ENCODE measurements at regions not wholly inside any gene's neighbourhood (a gene's known extent, or its start where the extent isn't known, plus 50 kb on each side); places are given as distances from the start of the nearest gene placed in this dataset.

- H3K4me1 ChIP-seq: peaks cover 0 to 100% (median 60%) of the 10 kb centered on the region in 4 donors
Observed at GRCh38 chr5:159784993-159785392, 131.3 kb upstream of the ADRA1B start.

GRCh38 chr5:159785656-159786055 is 130.6 kb upstream of the ADRA1B start:
- H3K27me3 ChIP-seq: no peaks in the 10 kb centered on the region
- no peaks in the 10 kb centered on the region for H3K9me3 ChIP-seq
- H3K36me3 ChIP-seq: no peaks in the 10 kb centered on the region
- no peak overlapping the region for H3K4me3 ChIP-seq
- H3K4me1 ChIP-seq: peaks cover 0 to 94% (median 53%) of the 10 kb centered on the region in 4 donors
- intact Hi-C loops (cut with DNase I; ENCODE audit: low total_unique reads): loop anchor here (5.0 kb wide), 2 partner anchors 82 to 132 kb away; partner anchors contain the start of gene ADRA1B
- peak overlapping the region; percentile 88 to 95 for H3K27ac ChIP-seq
- TF ChIP-seq CTCF (IDR thresholded peaks at IDR 0.05): no peak
- no peak for DNase-seq

More at GRCh38 chr5:159784993-159785392, 131.3 kb upstream of the ADRA1B start:
- no peak for TF ChIP-seq CTCF (IDR thresholded peaks at IDR 0.05)
- no peaks in the 10 kb centered on the region for H3K36me3 ChIP-seq
- H3K9me3 ChIP-seq: no peaks in the 10 kb centered on the region
- DNase-seq: no peak
- peak overlapping the region; percentile 88 to 95 for H3K27ac ChIP-seq
- H3K27me3 ChIP-seq: no peaks in the 10 kb centered on the region
- no peak overlapping the region for H3K4me3 ChIP-seq
- intact Hi-C loops (cut with DNase I; ENCODE audit: low total_unique reads): loop anchor here (5.0 kb wide), 2 partner anchors 82 to 132 kb away; partner anchors contain the start of gene ADRA1B

GRCh38 chr5:159786201-159786600 is 130.1 kb upstream of the ADRA1B start:
- no peaks in the 10 kb centered on the region for H3K27me3 ChIP-seq
- intact Hi-C loops (cut with DNase I; ENCODE audit: low total_unique reads): loop anchor here (5.0 kb wide), 2 partner anchors 81 to 131 kb away; partner anchors contain the start of gene ADRA1B
- no peaks in the 10 kb centered on the region for H3K9me3 ChIP-seq
- no peak for DNase-seq
- peak overlapping the region; percentile 88 to 95 for H3K27ac ChIP-seq
- H3K36me3 ChIP-seq: no peaks in the 10 kb centered on the region
- H3K4me1 ChIP-seq: peaks cover 0 to 89% (median 49%) of the 10 kb centered on the region in 4 donors
- no peak for TF ChIP-seq CTCF (IDR thresholded peaks at IDR 0.05)
- H3K4me3 ChIP-seq: no peak overlapping the region

DNA sequence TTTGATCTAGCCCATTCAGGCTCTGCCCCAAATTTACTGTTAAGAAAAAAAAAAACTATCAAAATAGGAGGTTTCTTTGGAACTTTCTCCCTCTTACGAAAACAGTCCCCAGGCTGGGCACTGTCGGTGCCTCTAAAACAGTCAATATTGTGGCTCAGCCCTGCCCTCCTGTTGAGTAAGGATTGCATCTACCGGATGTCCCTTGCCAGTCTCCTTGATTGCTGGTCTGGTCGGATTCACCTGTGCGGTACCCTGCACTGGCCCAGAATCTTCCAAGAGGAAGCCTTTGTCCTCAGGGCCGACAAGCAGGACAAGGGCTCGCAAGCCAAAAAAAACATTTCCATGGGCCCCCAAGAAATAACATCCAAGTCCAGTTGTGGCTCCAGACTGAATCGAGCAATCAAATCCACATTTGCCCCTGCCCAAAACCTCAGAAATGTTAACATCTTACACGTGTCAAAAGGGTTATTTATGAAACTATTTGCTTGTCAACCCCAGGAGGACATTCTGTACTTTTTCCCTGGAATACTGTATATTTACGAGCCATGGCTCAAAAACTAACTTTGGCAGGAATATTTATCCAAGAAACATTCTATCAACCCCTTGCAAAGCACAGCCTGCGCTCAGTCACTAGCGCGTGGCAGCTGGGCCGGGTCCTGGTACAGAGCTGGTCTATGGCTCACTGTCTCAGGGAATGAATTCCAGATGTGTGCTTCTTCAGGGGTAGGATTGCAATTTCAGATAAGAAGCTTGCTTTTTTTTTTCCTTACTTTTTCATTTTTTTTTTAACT is 129.2 kb upstream of the ADRA1B start:
- Histone ChIP-seq H3K4me3 (no peak overlapping the region), H3K4me1 (peaks cover 0 to 80% (median 43%) of the 10 kb centered on the region in 4 donors), H3K9me3 (no peaks in the 10 kb centered on the region), H3K27me3 (no peaks in the 10 kb centered on the region), H3K27ac (peak overlapping the region; percentile 88 to 95), H3K36me3 (no peaks in the 10 kb centered on the region)
- intact Hi-C loops (cut with DNase I; ENCODE audit: low total_unique reads): loop anchor here (5.0 kb wide), 2 partner anchors 80 to 130 kb away; partner anchors contain the start of gene ADRA1B
- peak; percentile 88 to 91 for DNase-seq
- no peak for TF ChIP-seq CTCF (IDR thresholded peaks at IDR 0.05)

DNA sequence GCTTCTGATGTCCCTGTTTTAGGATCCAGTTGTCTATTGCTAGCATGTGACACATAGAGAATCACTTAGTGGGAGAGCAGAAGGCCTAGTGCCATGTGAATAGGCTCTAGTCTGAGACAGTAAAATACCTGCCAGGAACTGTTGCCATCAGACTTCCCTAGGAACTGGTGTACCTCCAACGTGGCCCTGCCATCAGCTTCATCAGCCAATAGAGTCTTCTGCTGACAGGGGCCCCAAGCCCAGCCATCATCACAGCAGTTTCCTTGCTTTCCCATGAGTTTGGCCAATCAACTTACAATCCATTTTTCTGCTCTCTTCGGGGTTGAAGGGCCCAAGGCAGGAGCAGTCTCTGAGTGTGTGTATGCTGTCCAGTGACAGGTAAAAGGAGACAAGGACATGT is 128.4 kb upstream of the ADRA1B start:
- Histone ChIP-seq H3K4me3 (no peak overlapping the region), H3K27me3 (no peaks in the 10 kb centered on the region), H3K4me1 (peaks cover 0 to 73% (median 36%) of the 10 kb centered on the region in 4 donors), H3K9me3 (no peaks in the 10 kb centered on the region), H3K36me3 (no peaks in the 10 kb centered on the region), H3K27ac (peak overlapping the region; percentile 88 to 95)
- intact Hi-C loops (cut with DNase I; ENCODE audit: low total_unique reads): loop anchor here (5.0 kb wide), 2 partner anchors 79 to 129 kb away; partner anchors contain the start of gene ADRA1B
- TF ChIP-seq CTCF (IDR thresholded peaks at IDR 0.05): no peak
- no peak for DNase-seq
